Smooth muscle cell (in vitro differentiated cells): ENCODE measurements at regions not wholly inside any gene's neighbourhood (a gene's known extent, or its start where the extent isn't known, plus 50 kb on each side); places are given as distances from the start of the nearest gene placed in this dataset.

Source experiments
- DNase-seq: peaks from one replicate; lab custom pipeline; 2025; ENCODE audit not compliant: unreplicated experiment; lab: John Stamatoyannopoulos, UW
- H2AFZ ChIP-seq: fragments of 200-600 bp; sonication (generic); 2 replicates; pipeline ENCODE4 v1.6.0; 2016; ENCODE audit warnings: antibody characterized with exemption, low read depth, mild to moderate bottlenecking
- H3F3A ChIP-seq: fragments of 200-600 bp; sonication (generic); 2 replicates; pipeline ENCODE4 v1.6.0; 2017; ENCODE audit warnings: antibody characterized with exemption, low read depth
- H3K27ac ChIP-seq: fragments of 200-600 bp; sonication (generic); 2 replicates; pipeline ENCODE4 v1.5.1; 2016; ENCODE audit warnings: low read depth, mild to moderate bottlenecking
- H3K27me3 ChIP-seq: fragments of 200-600 bp; sonication (generic); 2 replicates; pipeline ENCODE4 v1.6.1; 2016; ENCODE audit warnings: low read depth, mild to moderate bottlenecking
- H3K36me3 ChIP-seq: fragments of 200-600 bp; sonication (generic); 2 replicates; pipeline ENCODE4 v1.5.1; 2016; ENCODE audit warnings: low read depth
- H3K4me1 ChIP-seq: fragments of 200-600 bp; sonication (generic); 2 replicates; pipeline ENCODE4 v1.5.1; 2016; ENCODE audit warnings: low read depth
- H3K4me2 ChIP-seq: fragments of 200-600 bp; sonication (generic); 2 replicates; pipeline ENCODE4 v1.6.0; 2016; ENCODE audit warnings: mild to moderate bottlenecking
- H3K4me3 ChIP-seq: fragments of 200-600 bp; sonication (generic); 2 replicates; pipeline ENCODE4 v1.5.1; 2016; ENCODE audit warnings: mild to moderate bottlenecking
- H3K79me2 ChIP-seq: fragments of 200-600 bp; sonication (generic); 2 replicates; pipeline ENCODE4 v1.6.0; 2016; ENCODE audit warnings: low read depth, mild to moderate bottlenecking
- H3K9ac ChIP-seq: fragments of 200-600 bp; sonication (generic); 2 replicates; pipeline ENCODE4 v1.6.0; 2016; ENCODE audit warnings: low read depth
- H3K9me3 ChIP-seq: fragments of 200-600 bp; sonication (generic); replicated peaks from 2 replicates; pipeline ENCODE4 v1.5.1; 2016; ENCODE audit warnings: low read depth
- H4K20me1 ChIP-seq: fragments of 200-600 bp; sonication (generic); 2 replicates; pipeline ENCODE4 v1.6.0; 2016; ENCODE audit warnings: low read depth
- WGBS: methylation state at CpG from one replicate; pipeline ENCODE4 v1.1.7; 2016; ENCODE audit warnings: low lambda C conversion rate; 5-methylcytosine and 5-hydroxymethylcytosine counted together
- TF ChIP-seq, protein P1 (sequence below): fragments of 200-600 bp; sonication (generic); IDR thresholded peaks from 2 replicates; pipeline ENCODE4 v1.5.1; 2017; ENCODE audit warnings: borderline replicate concordance, mild to moderate bottlenecking, antibody characterized with exemption; ENCODE audit not compliant: insufficient read depth, poor library complexity, severe bottlenecking

DNA sequence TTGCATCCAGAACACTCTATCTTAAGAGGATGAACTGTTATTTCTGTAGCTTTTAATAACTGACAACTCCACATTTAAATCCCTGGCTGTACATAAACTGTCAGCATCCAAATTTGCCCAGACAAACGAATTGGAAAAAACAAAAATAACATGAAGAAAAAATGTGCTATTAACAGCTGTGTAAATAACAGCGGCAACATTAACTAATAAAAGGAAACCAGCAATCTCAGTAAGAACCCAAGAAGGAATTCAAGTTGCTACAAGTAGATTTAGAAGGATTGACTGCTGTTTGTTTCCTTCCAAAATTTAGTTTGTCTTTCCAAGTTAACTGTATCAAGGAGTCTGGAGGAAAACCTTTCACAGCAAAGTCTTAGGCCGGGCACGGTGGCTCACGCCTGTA is 550.6 kb upstream of the MDFIC2 start:
- Histone ChIP-seq H3K9ac (no peak overlapping the region), H3K9me3 (peaks cover 3% of the 10 kb centered on the region), H3F3A (no peaks in the 10 kb centered on the region), H4K20me1 (no peaks in the 10 kb centered on the region), H3K27ac (no peak overlapping the region), H3K4me3 (no peak overlapping the region), H3K4me1 (no peaks in the 10 kb centered on the region), H2AFZ (no peak overlapping the region), H3K79me2 (no peaks in the 10 kb centered on the region), H3K27me3 (no peaks in the 10 kb centered on the region), H3K36me3 (no peaks in the 10 kb centered on the region), H3K4me2 (no peak overlapping the region)
- DNase-seq = no peak
- 77% methylated on average over 5 of the region's 5 CpGs for WGBS
- TF ChIP-seq, protein P1, sequence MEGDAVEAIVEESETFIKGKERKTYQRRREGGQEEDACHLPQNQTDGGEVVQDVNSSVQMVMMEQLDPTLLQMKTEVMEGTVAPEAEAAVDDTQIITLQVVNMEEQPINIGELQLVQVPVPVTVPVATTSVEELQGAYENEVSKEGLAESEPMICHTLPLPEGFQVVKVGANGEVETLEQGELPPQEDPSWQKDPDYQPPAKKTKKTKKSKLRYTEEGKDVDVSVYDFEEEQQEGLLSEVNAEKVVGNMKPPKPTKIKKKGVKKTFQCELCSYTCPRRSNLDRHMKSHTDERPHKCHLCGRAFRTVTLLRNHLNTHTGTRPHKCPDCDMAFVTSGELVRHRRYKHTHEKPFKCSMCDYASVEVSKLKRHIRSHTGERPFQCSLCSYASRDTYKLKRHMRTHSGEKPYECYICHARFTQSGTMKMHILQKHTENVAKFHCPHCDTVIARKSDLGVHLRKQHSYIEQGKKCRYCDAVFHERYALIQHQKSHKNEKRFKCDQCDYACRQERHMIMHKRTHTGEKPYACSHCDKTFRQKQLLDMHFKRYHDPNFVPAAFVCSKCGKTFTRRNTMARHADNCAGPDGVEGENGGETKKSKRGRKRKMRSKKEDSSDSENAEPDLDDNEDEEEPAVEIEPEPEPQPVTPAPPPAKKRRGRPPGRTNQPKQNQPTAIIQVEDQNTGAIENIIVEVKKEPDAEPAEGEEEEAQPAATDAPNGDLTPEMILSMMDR = no peak

DNA sequence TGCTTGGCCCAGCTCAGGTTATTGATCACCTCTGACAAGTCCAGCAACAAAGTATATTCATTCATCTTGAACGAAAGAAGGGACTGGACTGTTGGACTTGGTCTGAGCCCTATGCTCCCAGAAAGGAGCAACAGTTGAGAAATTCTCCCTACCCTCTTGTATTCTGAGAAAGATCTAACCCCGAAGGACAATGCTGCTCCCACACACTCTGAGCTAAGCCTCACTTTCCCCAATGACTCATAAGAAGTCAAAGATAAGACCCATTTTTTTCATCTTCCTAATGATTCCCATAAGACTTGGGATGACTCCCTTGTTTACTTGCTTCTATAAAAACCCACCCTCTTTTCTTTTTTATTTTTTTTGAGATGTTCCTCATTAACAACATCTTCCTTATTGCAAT is 549.4 kb upstream of the MDFIC2 start:
- Histone ChIP-seq H3F3A (no peaks in the 10 kb centered on the region), H3K79me2 (no peaks in the 10 kb centered on the region), H4K20me1 (no peaks in the 10 kb centered on the region), H3K4me2 (peak overlapping the region; percentile 32), H3K9ac (peak overlapping the region; percentile 69), H3K9me3 (peaks cover 3% of the 10 kb centered on the region), H2AFZ (no peak overlapping the region), H3K27ac (peak overlapping the region; percentile 88), H3K4me1 (no peaks in the 10 kb centered on the region), H3K4me3 (no peak overlapping the region), H3K36me3 (no peaks in the 10 kb centered on the region), H3K27me3 (no peaks in the 10 kb centered on the region)
- TF ChIP-seq, protein P1 = no peak
- 51% methylated on average over 2 of the region's 2 CpGs for WGBS
- DNase-seq = no peak

DNA sequence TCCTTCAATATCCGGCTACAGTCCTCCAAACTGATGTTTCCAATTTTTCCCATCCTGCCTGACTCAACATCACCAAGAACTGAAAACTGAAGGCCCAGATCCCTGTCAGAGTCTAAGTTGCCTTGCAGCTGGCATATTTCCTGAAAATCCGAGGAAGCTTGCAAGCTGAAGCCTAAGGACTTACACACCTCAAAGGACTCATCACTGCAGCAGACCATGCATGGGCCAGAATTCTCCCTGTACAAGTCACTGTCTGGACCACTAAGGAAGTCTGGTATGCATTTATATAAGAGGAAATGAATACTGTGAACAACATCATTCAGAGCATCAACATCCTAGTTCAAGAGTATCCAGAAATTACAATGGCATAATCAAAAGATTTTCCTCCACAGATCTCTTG is 548.8 kb upstream of the MDFIC2 start:
- Histone ChIP-seq H3K79me2 (no peaks in the 10 kb centered on the region), H3K4me3 (no peak overlapping the region), H4K20me1 (no peaks in the 10 kb centered on the region), H2AFZ (no peak overlapping the region), H3K27ac (peak overlapping the region; percentile 88), H3K27me3 (no peaks in the 10 kb centered on the region), H3K4me2 (peak overlapping the region; percentile 32), H3K36me3 (no peaks in the 10 kb centered on the region), H3K9ac (peak overlapping the region; percentile 69), H3K4me1 (no peaks in the 10 kb centered on the region), H3F3A (no peaks in the 10 kb centered on the region), H3K9me3 (peaks cover 3% of the 10 kb centered on the region)
- 51% methylated on average over 2 of the region's 2 CpGs for WGBS
- TF ChIP-seq, protein P1 = no peak
- no peak for DNase-seq

DNA sequence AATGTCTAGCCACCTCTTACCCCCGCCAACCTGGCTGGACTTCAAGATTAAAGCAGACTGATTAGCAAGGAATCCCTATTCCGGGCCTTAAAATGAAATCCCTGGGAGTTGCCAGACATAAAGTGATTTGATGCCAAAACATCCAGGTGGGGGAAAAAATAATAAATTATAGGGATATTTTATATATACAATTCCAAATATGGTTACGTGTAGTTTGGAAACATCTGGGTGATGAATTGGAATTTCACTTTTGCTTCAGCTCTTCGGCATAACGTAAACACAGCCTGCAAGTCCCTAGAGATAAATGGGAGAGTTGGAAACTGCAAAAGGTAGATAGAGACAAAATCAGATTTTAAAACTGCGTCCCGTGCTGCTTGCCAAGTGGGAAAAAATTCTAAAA is 545.5 kb upstream of the MDFIC2 start:
- no peak overlapping the region for H2AFZ ChIP-seq
- H3K9ac ChIP-seq = no peak overlapping the region
- H3K36me3 ChIP-seq = no peaks in the 10 kb centered on the region
- no peaks in the 10 kb centered on the region for H3K9me3 ChIP-seq
- no peak overlapping the region for H3K4me3 ChIP-seq
- H3K79me2 ChIP-seq = no peaks in the 10 kb centered on the region
- H3K27me3 ChIP-seq = no peaks in the 10 kb centered on the region
- no peaks in the 10 kb centered on the region for H3K4me1 ChIP-seq
- no peaks in the 10 kb centered on the region for H4K20me1 ChIP-seq
- no peak for DNase-seq
- no peaks in the 10 kb centered on the region for H3F3A ChIP-seq
- no peak overlapping the region for H3K4me2 ChIP-seq
- 85% methylated on average over 7 of the region's 7 CpGs for WGBS
- no peak overlapping the region for H3K27ac ChIP-seq
- TF ChIP-seq, protein P1 = no peak
